ENCODE measurements at regions not wholly inside any gene's neighbourhood (a gene's known extent, or its start where the extent isn't known, plus 50 kb on each side); places are given as distances from the start of the nearest gene placed in this dataset.

DNA sequence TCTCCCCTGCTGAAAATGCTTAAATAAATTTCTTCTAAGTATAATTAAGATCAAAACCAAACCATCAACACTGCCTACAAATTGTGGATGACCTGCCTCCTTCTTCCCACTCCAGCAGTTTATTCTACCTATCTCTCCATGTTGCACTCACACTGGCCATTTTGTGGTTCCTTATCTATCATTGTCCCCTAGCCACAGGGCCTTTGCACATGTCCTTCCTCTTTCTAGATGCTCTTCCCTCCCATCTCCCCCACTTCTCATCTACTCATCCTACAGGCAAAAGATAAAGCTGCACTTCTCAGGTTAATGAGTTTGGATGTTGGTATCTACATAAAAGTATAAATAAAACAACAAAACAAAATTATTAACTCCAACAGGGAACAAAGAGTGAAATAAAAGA, 70.6 kb upstream of the CCNG1 start:
- H3K4me3 ChIP-seq (replicated peaks in 1 of 3; ENCODE audit: insufficient read depth in 1 of 3, low read depth in 1 of 3, low read length in 3 of 3) = no peak overlapping the region
- DNase-seq (ENCODE audit: low read depth, low spot score) = no peak
- no peak overlapping the region for H3K27ac ChIP-seq (ENCODE audit: insufficient read depth, low read depth, low read length)
- H3K9me3 ChIP-seq (replicated peaks; ENCODE audit: control insufficient read depth, insufficient read depth, low read length) = no peaks in the 10 kb centered on the region
- dilution Hi-C loops (cut with MboI; ENCODE audit: extremely low pct_ligation_motif_present, low sequenced_read_pairs) (no loop called here), intact Hi-C loops (cut with micrococcal nuclease) (no loop called here)
- no peak overlapping the region for H3K9ac ChIP-seq (replicated peaks; ENCODE audit: extremely low read depth, insufficient read depth, low read length)
- no peak for FAIRE-seq
- no peaks in the 10 kb centered on the region for H3K4me1 ChIP-seq (ENCODE audit: control insufficient read depth, extremely low read depth, insufficient read depth, low read length)
- H2AFZ ChIP-seq (ENCODE audit: low read depth, low read length) = no peak overlapping the region
- H3K4me2 ChIP-seq (ENCODE audit: insufficient read depth, low read length) = no peak overlapping the region
- H3K36me3 ChIP-seq (ENCODE audit: control insufficient read depth in 2 of 2, extremely low read depth in 1 of 2, insufficient read depth in 2 of 2, low read length in 2 of 2) = no peaks in the 10 kb centered on the region
- POLR2A ChIA-PET = no interaction called here
- no peaks in the 10 kb centered on the region for H3K79me2 ChIP-seq (ENCODE audit: control insufficient read depth, insufficient read depth, low read length)
- H3K9me1 ChIP-seq (replicated peaks; ENCODE audit: control insufficient read depth, extremely low read depth, insufficient read depth, low read length) = no peaks in the 10 kb centered on the region
- no peak for TF ChIP-seq MAX (IDR thresholded peaks at IDR 0.05; ENCODE audit: insufficient read depth, insufficient read length)
- TF ChIP-seq CTCF (IDR thresholded peaks at IDR 0.05; ENCODE audit: extremely low read depth in 1 of 2, insufficient read depth in 1 of 2, low read depth in 1 of 2, low read length in 2 of 2) = no peak
- no peak for TF ChIP-seq EZH2 (IDR thresholded peaks at IDR 0.05; ENCODE audit: borderline replicate concordance, low read depth, low read length, severe bottlenecking)
- no peak for TF ChIP-seq POLR2A (IDR thresholded peaks at IDR 0.05; ENCODE audit: low read depth, low read length)
- TF ChIP-seq GATA2 (IDR thresholded peaks at IDR 0.05; ENCODE audit: insufficient read depth, insufficient read length, low read depth, low read length) = no peak
- TF ChIP-seq JUN (IDR thresholded peaks at IDR 0.05; ENCODE audit: borderline replicate concordance, insufficient read depth, insufficient read length, low read depth) = no peak
- TF ChIP-seq POLR2AphosphoS5 (IDR thresholded peaks at IDR 0.05; ENCODE audit: insufficient read depth, low read depth, low read length) = no peak
- no peak for TF ChIP-seq FOS (IDR thresholded peaks at IDR 0.05; ENCODE audit: borderline replicate concordance, insufficient read depth, low read length)
- TF ChIP-seq MYC (IDR thresholded peaks at IDR 0.05; ENCODE audit: low read depth, low read length) = no peak
- no peaks in the 10 kb centered on the region for H4K20me1 ChIP-seq (replicated peaks; ENCODE audit: control insufficient read depth, extremely low read depth, insufficient read depth, low read length)
- H3K27me3 ChIP-seq (ENCODE audit: control insufficient read depth in 2 of 2, insufficient read depth in 2 of 2, low read length in 2 of 2) = no peaks in the 10 kb centered on the region
- CTCF ChIA-PET = no interaction called here
- no TSS peak for BruUV-seq (replicated peaks)

Measured in endothelial cell of umbilical vein (primary cell).